DND-41 (cell line): ENCODE measurements at regions not wholly inside any gene's neighbourhood (a gene's known extent, or its start where the extent isn't known, plus 50 kb on each side); places are given as distances from the start of the nearest gene placed in this dataset.
"Not testable (repeated sequence)": the region's sequence is repeated elsewhere in the genome, so short reads cannot be mapped to it uniquely, and the experiment has no call there.

Experiments
- EZH2 ChIP-seq: IDR thresholded peaks from 3 replicates; pipeline ENCODE4 v1.6.1; 2012; ENCODE audit warnings: borderline replicate concordance, low read depth, mild to moderate bottlenecking, moderate library complexity, low read length, inconsistent platforms; ENCODE audit not compliant: severe bottlenecking
- TF ChIP-seq, protein P1 (sequence below): IDR thresholded peaks from 2 replicates; pipeline ENCODE4 v1.5.1; 2012; ENCODE audit warnings: borderline replicate concordance, low read length, moderate library complexity, mild to moderate bottlenecking; ENCODE audit not compliant: poor library complexity, severe bottlenecking; ENCODE audit errors: extremely low read depth

DNA sequence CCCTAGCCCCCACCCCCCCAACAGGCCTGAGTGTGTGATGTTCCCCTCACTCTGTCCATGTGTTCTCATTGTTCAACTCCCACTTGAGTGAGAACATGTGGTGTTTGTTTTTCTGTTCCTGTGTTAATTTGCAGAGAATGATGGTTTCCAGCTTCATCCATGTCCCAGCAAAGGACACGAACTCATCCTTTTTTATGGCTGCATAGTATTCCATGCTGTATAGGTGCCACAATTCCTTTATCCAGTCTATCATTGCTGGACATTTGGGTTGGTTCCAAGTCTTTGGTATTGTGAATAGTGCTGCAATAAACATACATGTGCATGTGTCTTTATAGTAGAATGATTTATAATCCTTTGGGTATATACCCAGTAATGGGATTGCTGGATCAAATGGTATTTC lies 175.1 kb upstream of the FST start:
- TF ChIP-seq, protein P1, sequence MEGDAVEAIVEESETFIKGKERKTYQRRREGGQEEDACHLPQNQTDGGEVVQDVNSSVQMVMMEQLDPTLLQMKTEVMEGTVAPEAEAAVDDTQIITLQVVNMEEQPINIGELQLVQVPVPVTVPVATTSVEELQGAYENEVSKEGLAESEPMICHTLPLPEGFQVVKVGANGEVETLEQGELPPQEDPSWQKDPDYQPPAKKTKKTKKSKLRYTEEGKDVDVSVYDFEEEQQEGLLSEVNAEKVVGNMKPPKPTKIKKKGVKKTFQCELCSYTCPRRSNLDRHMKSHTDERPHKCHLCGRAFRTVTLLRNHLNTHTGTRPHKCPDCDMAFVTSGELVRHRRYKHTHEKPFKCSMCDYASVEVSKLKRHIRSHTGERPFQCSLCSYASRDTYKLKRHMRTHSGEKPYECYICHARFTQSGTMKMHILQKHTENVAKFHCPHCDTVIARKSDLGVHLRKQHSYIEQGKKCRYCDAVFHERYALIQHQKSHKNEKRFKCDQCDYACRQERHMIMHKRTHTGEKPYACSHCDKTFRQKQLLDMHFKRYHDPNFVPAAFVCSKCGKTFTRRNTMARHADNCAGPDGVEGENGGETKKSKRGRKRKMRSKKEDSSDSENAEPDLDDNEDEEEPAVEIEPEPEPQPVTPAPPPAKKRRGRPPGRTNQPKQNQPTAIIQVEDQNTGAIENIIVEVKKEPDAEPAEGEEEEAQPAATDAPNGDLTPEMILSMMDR, result not testable (repeated sequence)
- TF ChIP-seq EZH2, result not testable (repeated sequence)
